Pancreas (tissue), 10 donors: ENCODE measurements at regions not wholly inside any gene's neighbourhood (a gene's known extent, or its start where the extent isn't known, plus 50 kb on each side); places are given as distances from the start of the nearest gene placed in this dataset.

Experiments used
- ATAC-seq, 4 donors: fragments of 200-7000 bp; cut with Tn5 transposase; one replicate each; pipeline versions ENCODE4 v1.8.0 to v1.9.1; 2020; ENCODE audit warnings: mild to moderate bottlenecking in 4 of 4, moderate library complexity in 4 of 4
- DNase-seq, 6 donors: peaks; one replicate each; pipeline ENCODE4 v3.0.0-alpha.2; 2020
- FAIRE-seq: peaks from 2 replicates; lab custom pipeline; 2012; peaks lifted over from hg19 to GRCh38; lab: Jason Lieb, UNC
- H3K27ac ChIP-seq, 4 donors: fragments of 200-600 bp; sonication (generic); 1 replicate in 3 of 4; 2 replicates in 1 of 4; pipeline versions ENCODE4 v1.5.0 to v1.8.0; 2020
- H3K27me3 ChIP-seq, 4 donors: fragments of 200-600 bp; one replicate each; pipeline ENCODE4 v1.8.0; 2021
- H3K36me3 ChIP-seq, 3 donors: fragments of 200-600 bp; sonication (generic) in 1 of 3; one replicate each; pipeline versions ENCODE4 v1.5.0 to v1.8.0; 2020 to 2021
- H3K4me1 ChIP-seq, 3 donors: fragments of 200-600 bp; one replicate each; pipeline ENCODE4 v1.8.0; 2021
- H3K4me3 ChIP-seq, 4 donors: fragments of 200-600 bp; sonication (generic) in 2 of 4; one replicate each; pipeline versions ENCODE4 v1.5.0 to v1.8.0; 2020 to 2021
- H3K9me3 ChIP-seq, 4 donors: fragments of 200-600 bp; one replicate each; pipeline ENCODE4 v1.8.0; 2021
- WGBS, 2 donors: extraction: QIAGEN DNeasy Blood & Tissue Kit; methylation state at CpG; one replicate each; pipeline ENCODE4 v1.1.7; 2013; 5-methylcytosine and 5-hydroxymethylcytosine counted together
- intact Hi-C, 3 donors: fragments of 100-400 bp; cut with DNase I; formaldehyde crosslinking; loops; one replicate each; pipeline versions ENCODE4 v1.11.1 to v1.14.2; 2022
- TF ChIP-seq, protein P1 (sequence below), 4 donors: fragments of 200-600 bp; sonication (generic) in 3 of 4; IDR thresholded peaks; one replicate each; pipeline versions ENCODE4 v1.5.0 to v1.8.0; 2021; ENCODE audit warnings: antibody characterized with exemption in 4 of 4
- donor health status: healthy with polysubstance abuse.
- donor health status: DM: no; HTN: no; CAD: no; lungs with moderate emphysema.
- donor health status: DM: no; HTN: no; CAD: no.
- donor health status: control.
- donor health status: control.
- donor health status: Bipolar disorder and iron deficiency.
- donor health status: DM: yes; HTN: yes; CAD: no.
- donor health status: DM: no; HTN: no; CAD: no.
- donor health status: DM: no; HTN: no; CAD: no.
- donor health status: DM: yes; HTN: yes; CAD: no.

DNA sequence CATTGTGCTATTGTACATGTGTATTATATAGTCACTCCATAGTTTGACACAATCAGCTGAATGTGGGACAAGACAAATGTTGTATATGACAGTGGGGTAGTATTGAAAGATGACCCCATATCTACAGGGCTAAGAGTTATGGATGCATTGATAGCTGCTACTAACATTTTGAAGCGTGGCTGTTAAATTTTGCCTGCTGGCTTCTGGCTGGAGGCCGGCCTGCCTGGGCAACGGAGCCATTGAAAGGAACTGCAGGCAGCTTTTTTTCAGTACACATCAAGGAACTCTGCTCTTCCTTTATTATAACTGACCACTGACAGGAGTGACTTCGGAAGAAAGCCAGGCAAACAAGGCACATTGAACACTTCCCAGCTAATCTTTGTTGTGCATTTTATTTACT lies 76.1 kb upstream of the TMEM33 start:
- ATAC-seq (no peak), FAIRE-seq (no peak), DNase-seq (no peak)
- Histone ChIP-seq H3K27me3 (peaks cover 0 to 2% (median 0%) of the 10 kb centered on the region in 4 donors), H3K36me3 (no peaks in the 10 kb centered on the region), H3K4me3 (no peak overlapping the region), H3K27ac (no peak overlapping the region), H3K9me3 (no peaks in the 10 kb centered on the region), H3K4me1 (no peaks in the 10 kb centered on the region)
- TF ChIP-seq, protein P1, sequence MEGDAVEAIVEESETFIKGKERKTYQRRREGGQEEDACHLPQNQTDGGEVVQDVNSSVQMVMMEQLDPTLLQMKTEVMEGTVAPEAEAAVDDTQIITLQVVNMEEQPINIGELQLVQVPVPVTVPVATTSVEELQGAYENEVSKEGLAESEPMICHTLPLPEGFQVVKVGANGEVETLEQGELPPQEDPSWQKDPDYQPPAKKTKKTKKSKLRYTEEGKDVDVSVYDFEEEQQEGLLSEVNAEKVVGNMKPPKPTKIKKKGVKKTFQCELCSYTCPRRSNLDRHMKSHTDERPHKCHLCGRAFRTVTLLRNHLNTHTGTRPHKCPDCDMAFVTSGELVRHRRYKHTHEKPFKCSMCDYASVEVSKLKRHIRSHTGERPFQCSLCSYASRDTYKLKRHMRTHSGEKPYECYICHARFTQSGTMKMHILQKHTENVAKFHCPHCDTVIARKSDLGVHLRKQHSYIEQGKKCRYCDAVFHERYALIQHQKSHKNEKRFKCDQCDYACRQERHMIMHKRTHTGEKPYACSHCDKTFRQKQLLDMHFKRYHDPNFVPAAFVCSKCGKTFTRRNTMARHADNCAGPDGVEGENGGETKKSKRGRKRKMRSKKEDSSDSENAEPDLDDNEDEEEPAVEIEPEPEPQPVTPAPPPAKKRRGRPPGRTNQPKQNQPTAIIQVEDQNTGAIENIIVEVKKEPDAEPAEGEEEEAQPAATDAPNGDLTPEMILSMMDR (IDR thresholded peaks at IDR 0.05), result no peak
- intact Hi-C loops, result no loop called here
- 69 to 71% methylated on average over 4 of the region's 4 CpGs for whole genome bisulfite sequencing, 2 donors

DNA sequence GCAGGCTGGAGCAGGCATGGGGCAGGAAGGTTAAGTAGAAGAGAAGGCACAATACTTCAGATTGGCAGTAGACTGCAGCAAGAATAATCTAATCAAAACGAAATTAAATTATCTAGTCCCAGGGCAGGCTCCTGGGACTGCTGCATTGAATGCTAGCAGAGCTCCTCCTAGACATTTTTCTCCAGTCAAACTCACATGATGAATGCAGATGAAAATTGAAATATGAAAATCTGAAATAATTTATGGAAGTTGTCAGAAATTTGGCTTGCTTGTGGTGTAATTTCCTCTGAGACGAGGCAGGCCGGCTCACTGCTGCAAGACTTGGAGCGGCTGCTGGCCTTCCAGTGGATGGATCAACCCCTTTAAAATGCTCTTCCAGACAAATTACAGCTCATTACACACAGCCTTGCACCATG lies 78.0 kb upstream of the TMEM33 start:
- no peaks in the 10 kb centered on the region for H3K9me3 ChIP-seq
- H3K36me3 ChIP-seq, result no peaks in the 10 kb centered on the region
- intact Hi-C loops, result no loop called here
- WGBS, 2 donors, result 71 to 74% methylated on average over 4 of the region's 4 CpGs
- H3K4me3 ChIP-seq, result no peak overlapping the region
- no peak for DNase-seq
- no peaks in the 10 kb centered on the region for H3K27me3 ChIP-seq
- TF ChIP-seq, protein P1 (IDR thresholded peaks at IDR 0.05), result no peak
- no peak for FAIRE-seq
- H3K27ac ChIP-seq, result no peak overlapping the region
- no peak for ATAC-seq
- no peaks in the 10 kb centered on the region for H3K4me1 ChIP-seq

DNA sequence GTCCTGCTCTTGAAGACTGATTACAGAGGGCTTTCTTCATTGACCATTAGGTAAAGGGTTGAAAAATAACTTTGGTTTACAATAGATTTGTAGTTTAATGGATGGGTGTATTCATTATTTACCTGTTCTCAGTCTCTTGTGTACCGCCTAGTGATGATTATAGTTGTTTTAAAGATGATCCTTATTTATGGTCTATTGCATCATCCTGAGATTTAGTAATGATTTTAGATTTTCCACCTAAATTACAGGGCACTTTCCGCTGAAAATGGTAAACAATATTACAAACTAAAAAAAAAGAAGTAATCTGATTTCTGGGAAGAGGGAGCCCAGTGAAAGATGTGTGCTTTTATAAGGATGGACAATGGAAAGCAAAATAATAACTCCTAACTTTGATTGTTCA lies 78.4 kb upstream of the TMEM33 start:
- Histone ChIP-seq H3K4me1 (no peaks in the 10 kb centered on the region), H3K36me3 (no peaks in the 10 kb centered on the region), H3K4me3 (no peak overlapping the region), H3K27me3 (no peaks in the 10 kb centered on the region), H3K9me3 (no peaks in the 10 kb centered on the region), H3K27ac (no peak overlapping the region)
- DNase-seq, result no peak
- FAIRE-seq, result no peak
- intact Hi-C loops, result no loop called here
- 84 to 89% methylated on average over 2 of the region's 2 CpGs for WGBS, 2 donors
- TF ChIP-seq, protein P1 (IDR thresholded peaks at IDR 0.05), result no peak
- no peak for ATAC-seq

DNA sequence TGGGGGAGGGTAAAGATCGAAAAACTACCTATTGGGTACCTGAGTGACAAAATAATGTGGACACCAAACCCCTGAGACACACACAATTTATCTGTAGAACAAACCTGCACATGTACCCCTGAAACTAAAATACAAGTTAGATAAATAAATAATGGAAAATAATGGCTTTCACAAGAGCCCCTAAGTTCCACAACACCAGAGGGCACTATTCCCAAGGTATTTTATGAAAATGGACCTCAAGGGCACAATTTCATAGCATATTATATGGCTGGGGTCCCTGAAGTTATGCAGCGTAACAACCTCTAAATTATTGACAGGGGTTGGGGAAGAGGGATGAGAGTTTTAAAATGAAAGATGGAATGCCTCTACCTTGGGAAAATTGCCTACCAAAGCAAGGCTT lies 81.3 kb upstream of the TMEM33 start:
- ATAC-seq, result no peak
- Histone ChIP-seq H3K27me3 (peaks cover 0 to 7% (median 0%) of the 10 kb centered on the region in 4 donors), H3K4me1 (no peaks in the 10 kb centered on the region), H3K27ac (no peak overlapping the region), H3K4me3 (no peak overlapping the region), H3K36me3 (no peaks in the 10 kb centered on the region), H3K9me3 (no peaks in the 10 kb centered on the region)
- no peak for FAIRE-seq
- 79 to 84% methylated on average over 2 of the region's 2 CpGs for WGBS, 2 donors
- DNase-seq, result no peak
- intact Hi-C loops, result no loop called here
- TF ChIP-seq, protein P1 (IDR thresholded peaks at IDR 0.05), result no peak

DNA sequence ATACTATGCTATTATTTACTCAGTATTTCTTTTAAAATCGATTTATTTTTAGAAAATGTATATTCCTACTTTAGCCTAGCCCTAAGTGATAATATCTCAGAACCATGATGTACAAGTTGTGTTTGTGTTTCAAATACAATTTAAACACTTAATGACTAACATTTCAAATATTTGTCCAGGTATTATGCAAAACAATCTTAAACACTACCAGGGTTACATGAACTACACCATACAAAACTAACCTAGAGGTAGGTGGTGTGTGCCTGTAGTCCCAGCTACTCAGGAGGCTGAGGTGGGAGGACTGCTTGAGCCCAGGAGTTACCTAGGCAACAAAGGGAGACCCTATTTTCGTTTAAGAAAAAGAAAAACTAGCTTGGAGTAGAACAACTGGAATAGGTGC lies 83.0 kb upstream of the TMEM33 start:
- intact Hi-C loops, result no loop called here
- ATAC-seq, result no peak
- 30 to 44% methylated on average over 2 of the region's 2 CpGs for WGBS, 2 donors
- no peaks in the 10 kb centered on the region for H3K36me3 ChIP-seq
- no peak for FAIRE-seq
- H3K4me1 ChIP-seq, result no peaks in the 10 kb centered on the region
- H3K4me3 ChIP-seq, result no peak overlapping the region
- no peaks in the 10 kb centered on the region for H3K9me3 ChIP-seq
- TF ChIP-seq, protein P1 (IDR thresholded peaks at IDR 0.05), result no peak
- DNase-seq, result no peak
- H3K27ac ChIP-seq, result no peak overlapping the region
- H3K27me3 ChIP-seq, result peaks cover 0 to 7% (median 2%) of the 10 kb centered on the region in 4 donors
